AG20443 (cell line): ENCODE measurements at regions not wholly inside any gene's neighbourhood (a gene's known extent, or its start where the extent isn't known, plus 50 kb on each side); places are given as distances from the start of the nearest gene placed in this dataset.
"Not testable (repeated sequence)": the region's sequence is repeated elsewhere in the genome, so short reads cannot be mapped to it uniquely, and the experiment has no call there.

Experiments
- DNase-seq: peaks from one replicate; pipeline ENCODE4 v3.0.0; 2012; ENCODE audit warnings: low spot score, mixed read lengths

GRCh38 chr11:129503646-129504045 is 128.0 kb downstream of the BARX2 start:
- DNase-seq = no peak

GRCh38 chr11:129505266-129505665 is 129.6 kb downstream of the BARX2 start:
- DNase-seq = no peak

GRCh38 chr11:129508163-129508562 is 132.5 kb downstream of the BARX2 start:
- DNase-seq = no peak

DNA sequence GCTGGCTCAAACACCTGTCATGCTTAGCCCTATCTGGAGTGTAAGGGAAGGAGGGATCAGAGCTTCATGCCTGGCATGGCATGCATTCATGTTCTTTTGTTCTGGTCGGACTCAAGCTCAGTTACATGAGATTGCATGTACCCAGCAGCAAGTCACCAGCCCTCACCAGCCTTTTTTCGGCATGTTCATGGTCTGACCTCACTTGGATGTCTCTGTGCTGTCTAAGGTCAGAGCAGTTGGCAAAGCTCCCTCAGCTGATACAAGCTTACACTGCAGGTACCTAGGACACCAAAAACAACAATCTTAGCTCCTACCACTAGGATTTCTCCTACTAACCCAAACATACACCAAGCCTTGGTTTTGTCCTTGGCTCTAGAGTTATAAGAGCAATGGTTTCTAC is 152.6 kb downstream of the BARX2 start:
- DNase-seq = no peak

- DNase-seq = no peak
These were observed 154.7 kb downstream of the BARX2 start for GRCh38 chr11:129530154-129530895.

- no peak for DNase-seq
These were observed 157.7 kb downstream of the BARX2 start for GRCh38 chr11:129533395-129533794.

- no peak for DNase-seq
These were observed 160.7 kb downstream of the BARX2 start for GRCh38 chr11:129536338-129536737.

DNA sequence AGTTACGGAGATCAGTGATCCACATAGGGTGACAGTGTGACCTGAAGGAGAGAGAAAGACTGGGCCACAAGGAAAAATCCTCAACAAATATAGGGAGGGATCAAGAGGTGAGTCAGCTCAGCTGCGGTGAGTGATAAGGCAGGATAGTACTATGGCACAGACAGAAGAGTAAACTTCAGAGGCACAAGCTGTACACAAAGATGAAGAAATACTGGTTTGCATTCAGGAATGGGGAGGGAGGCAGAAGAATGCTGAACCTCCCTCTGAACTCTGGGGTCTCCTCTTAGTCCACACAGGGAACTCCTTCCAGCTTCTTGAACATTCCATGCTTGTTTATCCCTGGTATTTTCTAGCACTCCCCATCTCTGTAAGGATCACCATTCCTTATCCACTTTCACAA is 162.7 kb downstream of the BARX2 start:
- no peak for DNase-seq

DNA sequence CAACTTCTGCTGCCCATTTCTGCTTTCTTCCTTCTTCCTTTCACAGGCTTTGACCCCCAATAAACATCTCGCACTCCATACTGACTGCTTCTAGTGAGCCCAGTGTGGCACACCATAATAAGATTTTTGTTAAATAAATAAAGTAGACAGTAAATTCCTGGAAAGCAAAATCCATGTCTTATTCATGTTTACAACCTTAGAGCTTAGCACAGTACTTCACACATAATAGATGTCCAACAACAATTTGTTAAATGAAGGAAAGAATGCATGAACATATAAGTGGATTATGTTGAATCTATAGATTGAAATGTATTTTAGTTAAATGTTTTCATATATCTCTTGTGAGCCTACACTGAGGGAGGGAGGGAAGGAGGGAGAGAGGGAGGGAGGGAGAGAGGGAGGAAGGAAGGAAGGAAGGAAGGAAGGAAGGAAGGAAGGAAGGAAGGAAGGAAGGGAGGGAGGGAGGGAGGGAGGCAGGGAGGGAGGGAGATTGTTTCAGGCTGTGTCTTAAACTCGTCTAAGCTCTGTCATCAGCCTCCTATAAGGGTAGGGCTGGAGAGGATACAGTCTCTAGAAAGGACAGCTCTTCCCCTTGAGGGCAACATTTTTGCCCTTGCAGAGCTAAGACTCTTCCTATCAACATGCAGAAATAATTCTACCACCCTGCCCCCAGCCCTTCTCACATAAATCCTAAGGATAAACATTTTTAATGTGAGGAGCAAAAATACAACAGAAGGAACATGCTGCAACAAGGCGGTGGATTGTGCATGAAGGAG is 168.1 kb downstream of the BARX2 start:
- DNase-seq = no peak

- DNase-seq = no peak
These were observed 169.0 kb downstream of the BARX2 start for GRCh38 chr11:129544691-129545090.

DNA sequence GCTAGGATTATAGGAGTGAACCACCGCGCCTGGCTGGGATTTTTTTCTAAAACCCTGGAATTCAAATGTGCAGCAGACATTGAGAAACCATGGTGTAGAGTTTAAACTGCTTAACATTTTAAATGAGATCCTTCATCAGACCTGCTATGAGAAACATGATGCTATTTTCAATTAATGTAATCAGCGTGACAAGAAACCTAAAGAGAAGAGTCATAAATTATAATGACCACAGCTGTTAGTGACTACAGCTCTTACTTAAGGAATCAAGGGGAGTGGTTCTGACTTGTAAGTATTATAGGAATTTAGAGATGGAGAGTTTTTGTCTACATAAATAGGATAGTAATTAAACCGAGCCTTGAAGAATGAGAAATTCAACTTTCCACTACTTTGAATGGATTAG is 170.6 kb downstream of the BARX2 start:
- DNase-seq = no peak

DNA sequence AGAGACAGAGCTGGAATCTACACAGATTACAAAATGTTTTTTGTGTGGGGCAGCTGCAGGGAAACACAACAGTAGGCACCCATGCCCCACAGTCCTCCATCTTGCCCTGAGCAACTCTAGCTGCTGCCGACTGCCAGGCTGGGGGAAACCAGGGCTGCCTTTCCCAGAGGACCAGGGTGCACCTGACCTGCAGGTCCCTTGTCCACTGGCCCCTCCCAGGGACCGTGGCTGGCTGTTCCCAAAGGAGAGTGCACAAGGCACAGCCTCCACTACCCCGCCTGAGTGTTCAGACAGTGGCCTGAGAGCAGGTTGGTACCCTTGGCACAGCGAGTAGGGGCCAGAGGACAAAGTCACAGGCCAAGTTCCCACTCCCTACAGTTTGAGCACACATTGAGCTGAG is 181.8 kb downstream of the BARX2 start:
- DNase-seq = no peak

GRCh38 chr11:129569007-129569406 is 193.4 kb downstream of the BARX2 start:
- no peak for DNase-seq

DNA sequence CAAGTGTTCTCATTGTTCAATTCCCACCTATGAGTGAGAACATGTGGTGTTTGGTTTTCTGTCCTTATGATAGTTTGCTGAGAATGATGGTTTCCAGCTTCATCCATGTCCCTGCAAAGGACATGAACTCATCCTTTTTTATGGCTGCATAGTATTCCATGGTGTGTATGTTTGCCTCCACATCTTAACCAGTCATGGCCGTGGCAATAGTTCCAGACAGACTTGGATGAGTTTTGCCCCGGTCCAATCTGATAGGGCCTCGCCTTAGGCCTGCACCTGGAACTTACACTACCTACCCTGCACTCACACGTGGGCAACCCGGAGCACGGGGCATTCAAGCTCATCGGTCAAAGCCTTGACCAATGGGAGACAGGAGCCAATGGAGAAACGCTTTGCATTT is 197.0 kb downstream of the BARX2 start:
- not testable (repeated sequence) for DNase-seq

GRCh38 chr11:129573161-129573560 is 197.5 kb downstream of the BARX2 start:
- no peak for DNase-seq

DNA sequence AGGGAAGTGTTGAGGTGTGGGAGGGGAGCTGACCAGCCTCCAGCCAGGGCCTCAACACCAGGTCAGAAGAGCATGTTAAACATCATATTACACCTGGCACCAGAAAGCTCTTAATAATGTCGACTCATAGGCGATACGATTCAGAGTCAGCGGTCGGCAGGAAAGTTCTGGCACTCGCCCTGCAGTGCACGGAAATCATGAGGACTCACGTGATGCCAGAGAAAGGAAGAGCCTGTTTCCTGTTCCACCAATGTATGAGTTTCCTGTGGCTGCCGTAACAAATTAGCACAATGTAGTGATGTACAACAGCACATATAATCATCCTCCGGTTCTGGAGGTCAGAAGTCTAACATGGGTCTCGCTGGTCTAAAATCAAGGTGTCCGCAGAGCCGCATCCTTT is 198.8 kb downstream of the BARX2 start:
- no peak for DNase-seq

DNA sequence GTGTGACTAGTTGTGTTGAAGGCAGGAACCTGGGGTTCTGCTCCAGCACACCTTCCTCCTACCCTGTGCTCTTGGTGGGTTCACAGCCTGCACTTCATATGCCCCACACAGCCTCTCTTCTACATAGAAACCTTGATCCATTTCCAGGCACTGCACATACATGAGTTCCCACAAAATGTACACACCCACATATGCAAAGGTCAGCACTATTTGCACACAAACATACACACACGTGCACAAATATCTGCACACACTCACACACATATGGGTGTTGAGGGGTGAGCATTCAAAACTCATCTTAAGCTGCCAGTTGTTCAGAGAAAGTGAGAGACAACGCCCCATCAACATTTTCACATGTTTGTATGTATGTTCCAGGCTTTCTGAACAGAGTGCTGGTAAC is 201.0 kb downstream of the BARX2 start:
- DNase-seq = no peak

DNA sequence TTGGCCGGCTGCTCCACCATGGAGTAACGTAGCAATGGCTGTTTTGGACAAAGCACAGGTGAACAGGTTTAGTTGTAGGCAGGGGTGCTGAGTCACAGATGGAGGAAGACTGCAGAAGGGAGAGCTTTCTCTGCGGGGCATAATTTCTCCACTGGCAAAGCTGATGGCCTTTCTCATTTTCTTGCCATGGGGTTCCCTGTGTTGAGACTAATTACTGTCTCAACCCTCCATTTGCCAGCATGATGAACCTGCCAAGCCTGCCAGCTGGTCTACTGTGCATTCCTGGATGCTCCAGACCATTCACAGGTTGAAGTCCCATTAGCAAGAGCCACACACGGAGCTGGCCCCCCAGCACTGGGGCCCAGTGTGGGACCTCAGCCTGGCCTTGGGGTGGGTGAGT is 202.4 kb downstream of the BARX2 start:
- no peak for DNase-seq

GRCh38 chr11:129580278-129580677 is 204.6 kb downstream of the BARX2 start:
- no peak for DNase-seq

- no peak for DNase-seq
These were observed 208.7 kb downstream of the BARX2 start for GRCh38 chr11:129584316-129584715.

DNA sequence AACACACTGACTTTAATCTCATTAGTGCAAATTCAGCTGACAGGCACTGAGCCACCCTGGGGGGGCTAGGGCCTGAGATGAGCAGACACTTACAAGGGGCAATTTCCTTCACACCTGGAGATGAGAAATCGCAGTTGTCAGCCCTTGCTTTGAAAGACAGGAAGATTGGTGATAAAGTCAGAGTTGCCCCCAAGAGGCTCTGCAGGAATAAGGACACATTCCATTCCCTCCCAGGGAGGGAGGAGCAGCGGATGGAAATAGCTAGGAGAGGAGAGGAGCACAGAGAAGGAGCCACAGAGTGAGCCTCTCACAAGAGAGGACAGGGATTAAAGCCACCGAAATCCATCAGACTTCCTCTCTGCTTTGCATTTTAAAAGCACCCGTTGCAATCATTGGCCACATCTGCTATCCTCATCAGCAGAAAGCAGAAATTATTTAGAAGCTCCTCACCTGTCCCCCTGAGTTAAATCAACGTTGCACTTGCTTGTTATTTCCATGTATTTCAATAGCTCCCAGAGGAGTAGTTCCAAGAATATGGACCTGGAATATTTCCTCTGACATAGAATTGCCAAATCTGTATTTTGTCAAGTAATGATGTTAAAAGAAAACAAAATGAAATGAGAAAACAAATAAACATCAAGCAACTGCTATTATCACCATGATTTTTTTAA is 213.7 kb downstream of the BARX2 start:
- DNase-seq = no peak

- DNase-seq = no peak
These were observed 214.5 kb downstream of the BARX2 start for GRCh38 chr11:129590030-129590752.
